ENCODE measurements at regions not wholly inside any gene's neighbourhood (a gene's known extent, or its start where the extent isn't known, plus 50 kb on each side); places are given as distances from the start of the nearest gene placed in this dataset.

DNA sequence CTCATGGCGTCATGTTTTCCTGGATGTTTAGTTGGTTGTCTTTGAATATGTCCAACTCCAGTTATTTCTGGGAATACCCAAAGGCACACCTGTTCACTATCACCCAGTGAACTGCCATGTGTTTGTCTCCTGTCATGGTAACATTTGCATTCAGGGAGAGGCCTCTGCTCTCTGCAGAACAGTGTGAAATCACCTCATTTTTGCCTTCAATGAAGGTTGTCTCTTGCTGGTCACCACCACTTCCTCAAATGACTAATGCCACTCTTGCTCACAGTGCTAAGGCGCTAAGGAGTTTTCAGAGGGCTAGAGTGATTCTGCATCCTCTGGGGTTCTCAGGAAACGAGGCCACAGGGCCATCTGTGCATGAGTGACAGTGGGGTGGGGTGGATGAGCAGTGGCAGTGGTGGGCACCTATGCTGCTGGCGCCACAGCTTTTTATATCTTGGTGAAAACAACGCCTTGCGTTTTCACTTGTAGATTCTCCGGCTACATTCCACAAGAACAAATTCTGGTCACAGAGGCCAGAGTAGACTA is 60.0 kb upstream of the ATP5PO start:
- Histone ChIP-seq H3K4ac (ENCODE audit: low read depth, low read length) (no peak overlapping the region), H2AFZ (ENCODE audit: low read length) (no peak overlapping the region), H4K8ac (replicated peaks; ENCODE audit: insufficient read length, low read depth, low read length) (no peak overlapping the region), H3K23ac (ENCODE audit: insufficient read length, low read depth, low read length) (no peak overlapping the region), H3K4me2 (ENCODE audit: insufficient read depth, insufficient read length, low read length) (no peak overlapping the region), H3K9me3 (ENCODE audit: control insufficient read depth, low read depth, low read length) (no peaks in the 10 kb centered on the region), H3K79me1 (ENCODE audit: insufficient read depth, low read depth, low read length, poor library complexity, severe bottlenecking) (no peaks in the 10 kb centered on the region), H3T11ph (ENCODE audit: low read length) (no peak overlapping the region), H3K27ac (ENCODE audit: insufficient read length, low read depth, low read length) (no peak overlapping the region), H3K56ac (ENCODE audit: insufficient read length, low read depth, low read length) (no peak overlapping the region), H4K91ac (ENCODE audit: insufficient read length, low read depth, low read length) (no peak overlapping the region), H3K9ac (ENCODE audit: extremely low read depth, insufficient read length, low read length) (no peak overlapping the region), H2BK120ac (ENCODE audit: low read depth, low read length, poor library complexity, severe bottlenecking) (no peak overlapping the region), H3K23me2 (ENCODE audit: insufficient read length, low read depth, low read length, poor library complexity, severe bottlenecking) (no peaks in the 10 kb centered on the region), H3K4me1 (ENCODE audit: insufficient read depth, low read length) (peaks cover 5% of the 10 kb centered on the region; the same call in 1 of the 2 replicates), H2AK5ac (ENCODE audit: insufficient read length, low read length) (no peak overlapping the region), H3K27me3 (ENCODE audit: insufficient read depth, low read length) (no peaks in the 10 kb centered on the region), H3K79me2 (ENCODE audit: insufficient read depth, low read length) (no peaks in the 10 kb centered on the region), H3K18ac (ENCODE audit: insufficient read length, low read depth, low read length) (no peak overlapping the region), H2BK15ac (ENCODE audit: low read depth, low read length) (no peak overlapping the region), H3K14ac (ENCODE audit: insufficient read depth, low read length) (no peak overlapping the region), H2BK12ac (ENCODE audit: insufficient read length, low read depth, low read length) (no peak overlapping the region), H4K20me1 (ENCODE audit: control insufficient read depth, insufficient read depth, insufficient read length) (no peaks in the 10 kb centered on the region), H2BK20ac (ENCODE audit: low read depth, low read length, poor library complexity, severe bottlenecking) (no peak overlapping the region), H4K5ac (ENCODE audit: insufficient read length, low read depth, low read length) (no peak overlapping the region), H2BK5ac (ENCODE audit: insufficient read length, low read length) (no peak overlapping the region)
- Mint-ChIP-seq H3K36me3 (ENCODE audit: insufficient read depth in 1 of 3, low read depth in 3 of 3) (no peaks in the 10 kb centered on the region), H3K27ac (peak overlapping the region in 1 of 3 experiments; percentile 88; a peak in 2 of 7 replicates), H3K27me3 (ENCODE audit: low read depth) (no peaks in the 10 kb centered on the region), H3K9me3 (no peaks in the 10 kb centered on the region), H3K4me3 (no peak overlapping the region), H3K4me1 (peaks cover 32 to 40% of the 10 kb centered on the region in 2 experiments)
- no CpG with 5 or more reads among the region's 7 CpGs for WGBS (ENCODE audit: extremely low coverage, insufficient read length, low lambda C conversion rate)
- TF ChIP-seq, protein P1, sequence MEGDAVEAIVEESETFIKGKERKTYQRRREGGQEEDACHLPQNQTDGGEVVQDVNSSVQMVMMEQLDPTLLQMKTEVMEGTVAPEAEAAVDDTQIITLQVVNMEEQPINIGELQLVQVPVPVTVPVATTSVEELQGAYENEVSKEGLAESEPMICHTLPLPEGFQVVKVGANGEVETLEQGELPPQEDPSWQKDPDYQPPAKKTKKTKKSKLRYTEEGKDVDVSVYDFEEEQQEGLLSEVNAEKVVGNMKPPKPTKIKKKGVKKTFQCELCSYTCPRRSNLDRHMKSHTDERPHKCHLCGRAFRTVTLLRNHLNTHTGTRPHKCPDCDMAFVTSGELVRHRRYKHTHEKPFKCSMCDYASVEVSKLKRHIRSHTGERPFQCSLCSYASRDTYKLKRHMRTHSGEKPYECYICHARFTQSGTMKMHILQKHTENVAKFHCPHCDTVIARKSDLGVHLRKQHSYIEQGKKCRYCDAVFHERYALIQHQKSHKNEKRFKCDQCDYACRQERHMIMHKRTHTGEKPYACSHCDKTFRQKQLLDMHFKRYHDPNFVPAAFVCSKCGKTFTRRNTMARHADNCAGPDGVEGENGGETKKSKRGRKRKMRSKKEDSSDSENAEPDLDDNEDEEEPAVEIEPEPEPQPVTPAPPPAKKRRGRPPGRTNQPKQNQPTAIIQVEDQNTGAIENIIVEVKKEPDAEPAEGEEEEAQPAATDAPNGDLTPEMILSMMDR (conservative IDR thresholded peaks at IDR 0.05): no peak
- DNase-seq: no peak
